NB4 (cell line): ENCODE measurements at regions not wholly inside any gene's neighbourhood (a gene's known extent, or its start where the extent isn't known, plus 50 kb on each side); places are given as distances from the start of the nearest gene placed in this dataset.

Experiments used
- DNase-seq: peaks from one replicate; pipeline ENCODE4 v3.0.0; 2010; ENCODE audit warnings: low read depth
- H3K4me3 ChIP-seq: one replicate; pipeline ENCODE4 v1.5.1; 2011; ENCODE audit warnings: mild to moderate bottlenecking, low read depth, low read length, moderate library complexity
- CTCF ChIP-seq: IDR thresholded peaks from one replicate; pipeline ENCODE4 v1.5.1; 2012; ENCODE audit warnings: low read depth, low read length
- MYC ChIP-seq: IDR thresholded peaks from 2 replicates; pipeline ENCODE4 v1.6.1; 2011; ENCODE audit warnings: low read depth, low read length
- POLR2A ChIP-seq: IDR thresholded peaks from 2 replicates; pipeline ENCODE4 v1.6.1; 2011; ENCODE audit warnings: mild to moderate bottlenecking; ENCODE audit not compliant: insufficient read length; ENCODE audit errors: extremely low read depth
- TF ChIP-seq, protein P1 (sequence below): IDR thresholded peaks from 2 replicates; pipeline ENCODE4 v1.6.1; 2011; ENCODE audit warnings: low read depth, low read length

DNA sequence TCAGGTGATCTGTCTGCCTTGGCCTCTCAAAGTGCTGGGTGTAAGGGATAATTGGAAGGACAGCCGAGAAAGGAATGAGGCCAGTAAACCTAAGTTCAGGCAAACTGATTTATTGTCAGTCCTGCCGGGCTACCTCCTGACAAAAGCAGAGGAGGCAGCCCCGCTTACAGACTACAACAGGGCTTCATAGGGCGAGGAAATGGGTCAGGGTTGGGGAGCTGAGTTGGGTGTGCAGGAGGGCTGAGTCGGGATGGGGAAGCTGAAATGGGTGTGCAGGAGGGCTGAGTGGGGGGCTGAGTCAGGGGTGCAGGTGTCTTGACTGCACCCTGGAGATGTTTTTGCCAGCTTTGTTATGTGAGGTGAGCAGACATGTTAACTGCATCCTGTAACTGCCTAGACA lies 210.2 kb downstream of the SLITRK6 start:
- no peak for DNase-seq
- TF ChIP-seq CTCF, result no peak
- no peak for TF ChIP-seq MYC
- TF ChIP-seq, protein P1, sequence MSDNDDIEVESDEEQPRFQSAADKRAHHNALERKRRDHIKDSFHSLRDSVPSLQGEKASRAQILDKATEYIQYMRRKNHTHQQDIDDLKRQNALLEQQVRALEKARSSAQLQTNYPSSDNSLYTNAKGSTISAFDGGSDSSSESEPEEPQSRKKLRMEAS, result no peak
- TF ChIP-seq POLR2A, result no peak

GRCh38 chr13:85588359-85588758 lies 210.9 kb downstream of the SLITRK6 start:
- DNase-seq, result no peak
- no peak overlapping the region for H3K4me3 ChIP-seq
- TF ChIP-seq CTCF (no peak), MYC (no peak), POLR2A (no peak)
- TF ChIP-seq, protein P1, result no peak

More for the DNA sequence above, 210.2 kb downstream of the SLITRK6 start:
- H3K4me3 ChIP-seq, result no peak overlapping the region

DNA sequence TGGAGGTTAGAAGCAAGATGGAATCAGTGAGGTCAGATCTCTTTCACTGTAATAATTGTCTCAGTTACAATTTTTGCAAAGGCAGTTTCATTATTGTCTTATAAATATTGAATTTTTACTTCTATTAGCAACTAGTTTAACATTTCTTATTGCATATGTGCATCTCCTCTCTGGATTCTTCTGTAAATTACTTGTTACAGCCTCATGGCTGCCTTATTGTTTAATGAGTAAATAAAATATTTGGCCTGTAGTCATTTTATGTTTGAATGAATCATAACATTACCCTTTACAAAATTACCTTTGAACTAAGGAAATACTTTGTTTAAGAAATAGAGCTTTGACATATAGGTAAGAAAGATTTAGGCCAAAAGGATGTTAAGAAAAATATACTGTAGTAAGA lies 212.4 kb downstream of the SLITRK6 start:
- no peak for DNase-seq
- no peak overlapping the region for H3K4me3 ChIP-seq
- no peak for TF ChIP-seq POLR2A
- TF ChIP-seq, protein P1, result no peak

DNA sequence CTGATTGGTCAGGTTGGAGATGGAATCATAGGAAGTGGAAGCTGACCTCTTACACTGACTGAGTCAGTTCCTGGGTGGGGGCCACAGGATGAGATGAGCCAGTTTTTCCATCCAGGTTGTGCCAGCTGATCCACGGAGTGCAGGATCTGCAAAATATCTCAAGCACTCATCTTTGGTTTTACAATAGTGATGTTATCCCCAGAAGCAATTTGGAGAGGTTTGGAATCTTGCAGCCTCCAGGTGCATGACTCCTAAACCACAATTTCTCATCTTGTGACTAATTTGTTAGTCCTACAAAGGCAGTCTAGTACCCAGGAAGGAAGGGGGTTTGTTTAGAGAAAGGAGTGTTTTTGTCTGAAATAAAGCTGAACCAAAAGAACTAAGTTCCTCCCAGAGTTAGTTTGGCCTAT lies 212.8 kb downstream of the SLITRK6 start:
- no peak for DNase-seq
- TF ChIP-seq MYC (no peak), CTCF (no peak), POLR2A (no peak)
- TF ChIP-seq, protein P1, result no peak
- H3K4me3 ChIP-seq, result no peak overlapping the region

GRCh38 chr13:85582890-85583289 lies 216.3 kb downstream of the SLITRK6 start:
- TF ChIP-seq CTCF (no peak), MYC (no peak), POLR2A (no peak)
- TF ChIP-seq, protein P1, result no peak
- DNase-seq, result no peak

DNA sequence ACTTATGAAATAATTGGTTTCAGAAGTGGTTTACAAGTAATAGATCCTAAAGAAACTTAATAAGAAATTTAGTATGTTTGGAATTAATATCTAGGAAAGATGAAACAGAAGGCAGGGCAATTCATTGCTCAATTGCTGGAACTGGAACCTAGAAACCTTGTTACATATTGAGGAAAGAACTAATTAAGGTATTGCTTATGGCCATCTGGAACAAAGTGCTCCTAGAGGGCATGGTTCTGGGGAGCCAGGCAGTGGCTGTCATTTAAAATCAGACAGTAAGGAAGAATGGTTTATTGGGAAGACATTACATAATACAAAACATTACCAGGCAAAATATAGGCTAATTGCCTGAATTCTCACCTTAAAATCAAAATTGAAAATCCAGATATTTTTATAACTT lies 224.1 kb downstream of the SLITRK6 start:
- H3K4me3 ChIP-seq, result no peak overlapping the region
- no peak for DNase-seq

More at GRCh38 chr13:85582890-85583289, 216.3 kb downstream of the SLITRK6 start:
- no peak overlapping the region for H3K4me3 ChIP-seq

More for the DNA sequence above, 224.1 kb downstream of the SLITRK6 start:
- TF ChIP-seq, protein P1, result no peak
- TF ChIP-seq POLR2A (no peak), CTCF (no peak), MYC (no peak)
